Testis (tissue), 2 donors: ENCODE measurements at regions not wholly inside any gene's neighbourhood (a gene's known extent, or its start where the extent isn't known, plus 50 kb on each side); places are given as distances from the start of the nearest gene placed in this dataset.

Source experiments
- CTCF ChIP-seq, 3 experiments: fragments of 450-650 bp in 2 of 3; fragments of 200-600 bp in 1 of 3; sonication (generic) in 1 of 3; IDR thresholded peaks; one replicate each; pipeline ENCODE4 v1.5.1; 2016 to 2019; ENCODE audit warnings: antibody characterized with exemption in 3 of 3, mild to moderate bottlenecking in 2 of 3, moderate library complexity in 1 of 3
- POLR2A ChIP-seq: fragments of 450-650 bp; IDR thresholded peaks from one replicate; pipeline ENCODE4 v1.6.1; 2017; ENCODE audit warnings: antibody characterized with exemption, mild to moderate bottlenecking, moderate library complexity

- no peak for TF ChIP-seq CTCF (IDR thresholded peaks at IDR 0.05)
- no peak for TF ChIP-seq POLR2A
These were observed 360.7 kb upstream of the ZFP64 start for GRCh38 chr20:52552181-52552872.
